MCF 10A (cell line): ENCODE measurements at regions not wholly inside any gene's neighbourhood (a gene's known extent, or its start where the extent isn't known, plus 50 kb on each side); places are given as distances from the start of the nearest gene placed in this dataset.
A peak's percentile ranks its signal among the peaks of the same experiment; 100 is the strongest.
"Not testable (repeated sequence)": the region's sequence is repeated elsewhere in the genome, so short reads cannot be mapped to it uniquely, and the experiment has no call there.

Experiments
- BruUV-seq: library from RNA; stranded (reverse); fragments of 400-500 nt; replicated peaks from 2 replicates; lab custom pipeline; 2021; lab: Mats Ljungman, UMichigan
- CTCF ChIA-PET: fragments of 300-600 bp; sonication (Branson Sonifier 250); formaldehyde crosslinking; extraction: SDS; loops from one replicate; lab custom pipeline; 2021; ENCODE audit warnings: antibody characterized with exemption, inconsistent platforms; lab: Yijun Ruan, JAX
- POLR2A ChIA-PET: fragments of 300-600, 350-650 bp; sonication (Branson Sonifier 250); formaldehyde crosslinking; extraction: SDS; loops from one replicate; lab custom pipeline; 2020; ENCODE audit warnings: antibody characterized with exemption, inconsistent platforms; lab: Yijun Ruan, JAX
- DNase-seq: peaks from one replicate; pipeline ENCODE4 v3.0.0-alpha.2; 2018; ENCODE audit not compliant: unreplicated experiment
- H3K27ac Mint-ChIP-seq: one replicate; pipeline ENCODE4 v1.8.0; 2022; ENCODE audit warnings: mild to moderate bottlenecking, low read depth, mixed read lengths; ENCODE audit not compliant: unreplicated experiment
- H3K27me3 Mint-ChIP-seq: one replicate; pipeline ENCODE4 v1.8.0; 2022; ENCODE audit warnings: mixed read lengths; ENCODE audit not compliant: insufficient read depth, unreplicated experiment
- H3K36me3 Mint-ChIP-seq: one replicate; pipeline ENCODE4 v1.8.0; 2022; ENCODE audit warnings: mild to moderate bottlenecking, moderate library complexity, mixed read lengths; ENCODE audit not compliant: insufficient read depth, unreplicated experiment
- H3K4me1 Mint-ChIP-seq: one replicate; pipeline ENCODE4 v1.8.0; 2022; ENCODE audit warnings: mixed read lengths; ENCODE audit not compliant: insufficient read depth, unreplicated experiment
- H3K4me3 Mint-ChIP-seq: one replicate; pipeline ENCODE4 v1.8.0; 2022; ENCODE audit warnings: mild to moderate bottlenecking, moderate library complexity, mixed read lengths; ENCODE audit not compliant: unreplicated experiment
- H3K9me3 Mint-ChIP-seq: one replicate; pipeline ENCODE4 v1.8.0; 2022; ENCODE audit warnings: mixed read lengths; ENCODE audit not compliant: unreplicated experiment
- CTCF ChIP-seq: fragments of 200-600 bp; IDR thresholded peaks from one replicate; pipeline ENCODE4 v1.8.0; 2022; ENCODE audit warnings: antibody characterized with exemption, mild to moderate bottlenecking; ENCODE audit not compliant: unreplicated experiment
- intact Hi-C: fragments of 100-400 bp; cut with micrococcal nuclease; formaldehyde crosslinking; loops from 2 replicates; pipeline ENCODE4 v1.14.1; 2022

GRCh38 chrX:87961471-87961870, 443.9 kb downstream of the KLHL4 start:
- peak; percentile 6 for DNase-seq
- Mint-ChIP-seq H3K9me3 (no peaks in the 10 kb centered on the region), H3K27me3 (peaks cover 41% of the 10 kb centered on the region), H3K4me3 (no peak overlapping the region), H3K27ac (no peak overlapping the region), H3K4me1 (no peaks in the 10 kb centered on the region), H3K36me3 (no peaks in the 10 kb centered on the region)
- intact Hi-C loops, result no loop called here
- no peak for TF ChIP-seq CTCF
- POLR2A ChIA-PET, result no interaction called here
- no TSS peak for BruUV-seq
- CTCF ChIA-PET, result interaction anchor here (0.7 to 1.2 kb wide), 2 partner anchors 9 to 311 kb away, joined by 3 to 4 read pairs; no protein-coding TSS in a partner anchor

- CTCF ChIA-PET, result interaction anchor here (1.4 kb wide), 1 partner anchor 645 kb away, joined by 3 read pairs; no protein-coding TSS in a partner anchor
- no peaks in the 10 kb centered on the region for H3K9me3 Mint-ChIP-seq
- no peak for DNase-seq
- POLR2A ChIA-PET, result no interaction called here
- peaks cover 41% of the 10 kb centered on the region for H3K27me3 Mint-ChIP-seq
- no peak overlapping the region for H3K27ac Mint-ChIP-seq
- no peak for TF ChIP-seq CTCF
- intact Hi-C loops, result no loop called here
- BruUV-seq, result no TSS peak
- no peaks in the 10 kb centered on the region for H3K36me3 Mint-ChIP-seq
- no peaks in the 10 kb centered on the region for H3K4me1 Mint-ChIP-seq
- H3K4me3 Mint-ChIP-seq, result no peak overlapping the region
These were observed 450.5 kb downstream of the KLHL4 start for GRCh38 chrX:87968118-87968517.

- CTCF ChIA-PET, result interaction anchor here (0.6 kb wide), 1 partner anchor 162 kb away, joined by 3 read pairs; no protein-coding TSS in a partner anchor
- BruUV-seq, H3K9me3 Mint-ChIP-seq, H3K4me1 Mint-ChIP-seq, intact Hi-C loops, H3K36me3 Mint-ChIP-seq, H3K4me3 Mint-ChIP-seq, POLR2A ChIA-PET, DNase-seq, H3K27ac Mint-ChIP-seq: not testable (repeated sequence)
- peaks cover 14% of the 10 kb centered on the region for H3K27me3 Mint-ChIP-seq
These were observed 454.5 kb downstream of the KLHL4 start for GRCh38 chrX:87972121-87972520.

- POLR2A ChIA-PET, result no interaction called here
These were observed 457.8 kb downstream of the KLHL4 start for GRCh38 chrX:87975365-87975764.

GRCh38 chrX:88007873-88008272, 490.3 kb downstream of the KLHL4 start:
- POLR2A ChIA-PET, H3K4me3 Mint-ChIP-seq, H3K36me3 Mint-ChIP-seq, H3K27ac Mint-ChIP-seq, intact Hi-C loops, CTCF ChIA-PET, BruUV-seq, DNase-seq, H3K4me1 Mint-ChIP-seq, H3K27me3 Mint-ChIP-seq: not testable (repeated sequence)
- H3K9me3 Mint-ChIP-seq, result peaks cover 17% of the 10 kb centered on the region

More at GRCh38 chrX:87975365-87975764, 457.8 kb downstream of the KLHL4 start:
- CTCF ChIA-PET, result no interaction called here
- Mint-ChIP-seq H3K27me3 (no peaks in the 10 kb centered on the region), H3K4me3 (no peak overlapping the region), H3K9me3 (no peaks in the 10 kb centered on the region), H3K36me3 (no peaks in the 10 kb centered on the region), H3K4me1 (no peaks in the 10 kb centered on the region), H3K27ac (no peak overlapping the region)
- intact Hi-C loops, result no loop called here
- no TSS peak for BruUV-seq
- no peak for TF ChIP-seq CTCF
- DNase-seq, result no peak
